GM19351 (cell line): ENCODE measurements at regions not wholly inside any gene's neighbourhood (a gene's known extent, or its start where the extent isn't known, plus 50 kb on each side); places are given as distances from the start of the nearest gene placed in this dataset.

Experiments
- ATAC-seq: cut with Tn5 transposase; IDR thresholded peaks from one replicate; pipeline ENCODE4 v1.9.1; 2021; ENCODE audit warnings: mild to moderate bottlenecking, moderate library complexity; ENCODE audit not compliant: unreplicated experiment

- no peak for ATAC-seq
These were observed 85.4 kb upstream of the ZNF516 start for GRCh38 chr18:76580288-76580962.

- no peak for ATAC-seq
These were observed 84.3 kb upstream of the ZNF516 start for GRCh38 chr18:76579301-76579695.

GRCh38 chr18:76578571-76579300, 83.7 kb upstream of the ZNF516 start:
- no peak for ATAC-seq

GRCh38 chr18:76573325-76574025, 78.4 kb upstream of the ZNF516 start:
- ATAC-seq, result no peak

GRCh38 chr18:76572518-76573247, 77.6 kb upstream of the ZNF516 start:
- ATAC-seq, result no peak

GRCh38 chr18:76571689-76572088, 76.6 kb upstream of the ZNF516 start:
- no peak for ATAC-seq

- ATAC-seq, result no peak
These were observed 75.8 kb upstream of the ZNF516 start for GRCh38 chr18:76570856-76571255.

GRCh38 chr18:76569644-76570419, 74.8 kb upstream of the ZNF516 start:
- no peak for ATAC-seq

- no peak for ATAC-seq
These were observed 73.7 kb upstream of the ZNF516 start for GRCh38 chr18:76568731-76569130.

GRCh38 chr18:76567835-76568445, 72.9 kb upstream of the ZNF516 start:
- ATAC-seq, result no peak

GRCh38 chr18:76566987-76567386, 71.9 kb upstream of the ZNF516 start:
- no peak for ATAC-seq

- no peak for ATAC-seq
These were observed 70.5 kb upstream of the ZNF516 start for GRCh38 chr18:76565238-76566173.

GRCh38 chr18:76564655-76565237, 69.7 kb upstream of the ZNF516 start:
- ATAC-seq, result no peak

GRCh38 chr18:76564117-76564516, 69.1 kb upstream of the ZNF516 start:
- no peak for ATAC-seq

GRCh38 chr18:76562286-76563122, 67.5 kb upstream of the ZNF516 start:
- no peak for ATAC-seq

GRCh38 chr18:76558881-76559667, 64.0 kb upstream of the ZNF516 start:
- no peak for ATAC-seq

- ATAC-seq, result no peak
These were observed 62.1 kb upstream of the ZNF516 start for GRCh38 chr18:76557026-76557575.
